DOHH2 (cell line): ENCODE measurements at regions not wholly inside any gene's neighbourhood (a gene's known extent, or its start where the extent isn't known, plus 50 kb on each side); places are given as distances from the start of the nearest gene placed in this dataset.

Experiments
- H3F3A ChIP-seq: fragments of 200-600 bp; sonication (generic), shearing (Covaris generic); 2 replicates; pipeline ENCODE4 v1.6.0; 2016; ENCODE audit warnings: antibody characterized with exemption, mild to moderate bottlenecking; ENCODE audit not compliant: control insufficient read depth, insufficient read depth
- H3K27ac ChIP-seq: fragments of 200-600 bp; sonication (generic); 2 replicates; pipeline ENCODE4 v1.5.1; 2014; ENCODE audit warnings: low read depth, mild to moderate bottlenecking, low read length, moderate library complexity
- H3K27me3 ChIP-seq: fragments of 200-600 bp; sonication (generic); 2 replicates; pipeline ENCODE4 v1.6.1; 2014; ENCODE audit warnings: mild to moderate bottlenecking, low read length, mixed read lengths; ENCODE audit not compliant: control insufficient read depth
- H3K36me3 ChIP-seq: fragments of 200-600 bp; sonication (generic); 2 replicates; pipeline ENCODE4 v1.6.1; 2014; ENCODE audit warnings: mild to moderate bottlenecking, low read length, moderate library complexity, mixed read lengths; ENCODE audit not compliant: control insufficient read depth
- H3K4me1 ChIP-seq: fragments of 200-600 bp; sonication (generic); 2 replicates; pipeline ENCODE4 v1.6.1; 2014; ENCODE audit warnings: mild to moderate bottlenecking, low read length, mixed read lengths; ENCODE audit not compliant: control insufficient read depth
- H3K4me2 ChIP-seq: fragments of 200-600 bp; sonication (generic); 2 replicates; pipeline ENCODE4 v1.6.0; 2014; ENCODE audit warnings: mild to moderate bottlenecking, low read length, moderate library complexity
- H3K4me3 ChIP-seq: fragments of 200-600 bp; sonication (generic); 2 replicates; pipeline ENCODE4 v1.5.1; 2014; ENCODE audit warnings: mild to moderate bottlenecking, low read length, mixed read lengths
- H3K79me2 ChIP-seq: fragments of 200-600 bp; sonication (generic); 2 replicates; pipeline ENCODE4 v1.6.1; 2014; ENCODE audit warnings: mild to moderate bottlenecking, low read length, mixed read lengths; ENCODE audit not compliant: control insufficient read depth
- H3K9me2 ChIP-seq: fragments of 200-600 bp; sonication (generic); replicated peaks from 2 replicates; pipeline ENCODE4 v1.6.1; 2014; ENCODE audit warnings: mild to moderate bottlenecking, low read length, mixed read lengths; ENCODE audit not compliant: control insufficient read depth
- H3K9me3 ChIP-seq: fragments of 200-600 bp; sonication (generic); 2 replicates; pipeline ENCODE4 v1.6.1; 2014; ENCODE audit warnings: antibody characterized with exemption, low read length, mixed read lengths; ENCODE audit not compliant: control insufficient read depth, insufficient read depth
- H4K20me1 ChIP-seq: fragments of 200-600 bp; sonication (generic); 2 replicates; pipeline ENCODE4 v1.6.0; 2014; ENCODE audit warnings: low read depth, mild to moderate bottlenecking, antibody characterized with exemption, low read length, moderate library complexity; ENCODE audit not compliant: control insufficient read depth, insufficient read depth
- EZH2phosphoT487 ChIP-seq: fragments of 200-600 bp; sonication (generic); IDR thresholded peaks from 2 replicates; pipeline ENCODE4 v1.6.1; 2017; ENCODE audit warnings: borderline replicate concordance, mild to moderate bottlenecking, antibody characterized with exemption, low read length, moderate library complexity, mixed read lengths
- TF ChIP-seq, protein P1 (sequence below): fragments of 200-600 bp; sonication (generic); IDR thresholded peaks from one replicate; pipeline ENCODE4 v1.5.1; 2014; ENCODE audit warnings: antibody characterized with exemption, mild to moderate bottlenecking, low read depth, low read length; ENCODE audit not compliant: poor library complexity, severe bottlenecking

DNA sequence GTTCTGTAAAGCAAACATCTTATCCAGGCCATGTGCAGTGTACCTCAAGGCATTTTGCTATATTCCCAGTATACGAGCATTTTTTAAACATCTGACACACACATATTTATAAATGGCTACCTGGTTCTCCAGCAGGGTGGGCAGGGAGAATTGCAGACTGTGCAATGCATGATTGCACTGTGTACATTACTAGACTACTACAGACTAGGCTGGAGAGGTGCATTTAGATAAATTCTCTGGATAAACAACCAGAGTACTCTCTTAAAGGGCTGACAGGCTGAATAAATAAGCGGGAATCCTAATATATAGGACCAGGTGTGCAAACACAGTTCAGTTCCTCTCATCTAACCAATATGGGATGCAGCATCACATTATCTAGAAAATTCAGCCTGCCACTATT lies 428.3 kb upstream of the ARID1B start:
- H3K27me3 ChIP-seq = no peaks in the 10 kb centered on the region
- H3K36me3 ChIP-seq = no peaks in the 10 kb centered on the region
- TF ChIP-seq, protein P1, sequence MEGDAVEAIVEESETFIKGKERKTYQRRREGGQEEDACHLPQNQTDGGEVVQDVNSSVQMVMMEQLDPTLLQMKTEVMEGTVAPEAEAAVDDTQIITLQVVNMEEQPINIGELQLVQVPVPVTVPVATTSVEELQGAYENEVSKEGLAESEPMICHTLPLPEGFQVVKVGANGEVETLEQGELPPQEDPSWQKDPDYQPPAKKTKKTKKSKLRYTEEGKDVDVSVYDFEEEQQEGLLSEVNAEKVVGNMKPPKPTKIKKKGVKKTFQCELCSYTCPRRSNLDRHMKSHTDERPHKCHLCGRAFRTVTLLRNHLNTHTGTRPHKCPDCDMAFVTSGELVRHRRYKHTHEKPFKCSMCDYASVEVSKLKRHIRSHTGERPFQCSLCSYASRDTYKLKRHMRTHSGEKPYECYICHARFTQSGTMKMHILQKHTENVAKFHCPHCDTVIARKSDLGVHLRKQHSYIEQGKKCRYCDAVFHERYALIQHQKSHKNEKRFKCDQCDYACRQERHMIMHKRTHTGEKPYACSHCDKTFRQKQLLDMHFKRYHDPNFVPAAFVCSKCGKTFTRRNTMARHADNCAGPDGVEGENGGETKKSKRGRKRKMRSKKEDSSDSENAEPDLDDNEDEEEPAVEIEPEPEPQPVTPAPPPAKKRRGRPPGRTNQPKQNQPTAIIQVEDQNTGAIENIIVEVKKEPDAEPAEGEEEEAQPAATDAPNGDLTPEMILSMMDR = no peak
- no peak for TF ChIP-seq EZH2phosphoT487
- no peaks in the 10 kb centered on the region for H3K9me3 ChIP-seq
- no peak overlapping the region for H3K27ac ChIP-seq
- H3K4me3 ChIP-seq = no peak overlapping the region
- no peak overlapping the region for H3K4me2 ChIP-seq
- H3K9me2 ChIP-seq = no peaks in the 10 kb centered on the region
- no peaks in the 10 kb centered on the region for H4K20me1 ChIP-seq
- no peaks in the 10 kb centered on the region for H3F3A ChIP-seq
- no peaks in the 10 kb centered on the region for H3K79me2 ChIP-seq
- H3K4me1 ChIP-seq = no peaks in the 10 kb centered on the region

DNA sequence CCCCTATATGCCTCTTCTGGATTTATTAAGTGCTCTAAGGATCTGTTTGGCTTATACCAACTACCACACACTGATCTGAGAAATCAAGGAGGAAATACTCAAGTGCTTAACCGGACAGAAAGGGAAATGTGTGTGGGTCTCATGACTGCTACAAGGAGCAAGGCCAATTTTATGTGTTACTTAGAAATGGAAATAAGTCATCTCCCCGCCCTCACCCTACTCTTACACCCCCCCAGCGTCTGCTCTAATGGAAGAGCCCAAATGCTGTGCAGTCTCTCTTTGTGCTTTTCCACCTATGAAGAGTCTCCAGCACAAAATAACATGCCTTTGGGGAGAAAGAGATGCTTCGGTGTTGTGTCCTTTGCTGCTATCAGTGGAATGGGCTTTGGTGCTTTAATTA lies 428.8 kb upstream of the ARID1B start:
- Histone ChIP-seq H3K4me1 (no peaks in the 10 kb centered on the region), H3F3A (no peaks in the 10 kb centered on the region), H3K9me2 (no peaks in the 10 kb centered on the region), H3K4me2 (no peak overlapping the region), H3K9me3 (no peaks in the 10 kb centered on the region), H3K36me3 (no peaks in the 10 kb centered on the region), H4K20me1 (no peaks in the 10 kb centered on the region), H3K79me2 (no peaks in the 10 kb centered on the region), H3K4me3 (no peak overlapping the region), H3K27ac (no peak overlapping the region), H3K27me3 (no peaks in the 10 kb centered on the region)
- TF ChIP-seq, protein P1 = no peak
- no peak for TF ChIP-seq EZH2phosphoT487

DNA sequence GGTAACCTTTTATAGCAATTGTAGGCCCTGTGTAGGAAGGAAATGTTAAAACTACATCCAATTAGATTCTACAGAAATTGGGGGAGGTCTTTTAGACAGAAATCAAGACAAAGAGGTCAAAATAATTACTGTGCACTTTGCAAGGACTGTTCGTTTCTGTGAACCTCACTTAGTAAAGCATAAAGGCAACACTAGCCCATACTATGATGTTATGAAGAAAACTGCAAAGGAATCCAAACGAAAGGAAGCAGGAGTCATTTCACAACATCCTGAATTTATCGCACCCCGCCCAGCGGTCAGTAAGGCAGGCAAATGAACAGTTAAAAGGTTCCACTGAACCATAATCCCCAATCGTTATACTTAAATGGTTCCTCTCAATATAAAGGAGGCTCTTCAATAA lies 429.5 kb upstream of the ARID1B start:
- TF ChIP-seq, protein P1 = no peak
- no peak for TF ChIP-seq EZH2phosphoT487
- Histone ChIP-seq H3F3A (no peaks in the 10 kb centered on the region), H3K27ac (no peak overlapping the region), H3K4me1 (no peaks in the 10 kb centered on the region), H3K4me2 (no peak overlapping the region), H3K4me3 (no peak overlapping the region), H3K79me2 (no peaks in the 10 kb centered on the region), H3K36me3 (no peaks in the 10 kb centered on the region), H3K9me3 (no peaks in the 10 kb centered on the region), H3K9me2 (no peaks in the 10 kb centered on the region), H4K20me1 (no peaks in the 10 kb centered on the region), H3K27me3 (no peaks in the 10 kb centered on the region)

DNA sequence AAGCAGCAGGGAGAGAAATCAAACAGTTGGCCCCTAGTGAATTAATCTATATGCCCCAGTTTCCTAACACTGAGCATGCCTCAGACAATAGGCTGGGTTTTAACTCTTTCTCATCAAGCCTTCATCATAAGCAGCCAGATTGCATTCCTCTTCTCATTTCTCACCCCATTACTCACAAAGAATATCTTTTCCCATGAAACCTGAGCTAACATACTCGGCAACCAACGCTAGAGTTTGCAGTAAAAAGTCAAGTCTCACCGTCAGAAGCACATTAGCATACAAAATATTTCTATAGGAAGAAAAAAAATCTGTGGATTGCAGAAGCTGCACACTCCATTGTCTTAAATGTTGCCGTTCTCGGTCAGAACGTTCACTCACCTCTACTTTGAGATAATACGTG lies 429.9 kb upstream of the ARID1B start:
- Histone ChIP-seq H3K79me2 (no peaks in the 10 kb centered on the region), H3K9me3 (no peaks in the 10 kb centered on the region), H3F3A (no peaks in the 10 kb centered on the region), H3K4me2 (no peak overlapping the region), H3K4me3 (no peak overlapping the region), H3K27me3 (no peaks in the 10 kb centered on the region), H3K27ac (no peak overlapping the region), H4K20me1 (no peaks in the 10 kb centered on the region), H3K9me2 (no peaks in the 10 kb centered on the region), H3K36me3 (no peaks in the 10 kb centered on the region), H3K4me1 (no peaks in the 10 kb centered on the region)
- TF ChIP-seq, protein P1 = no peak
- TF ChIP-seq EZH2phosphoT487 = no peak
